K562 (cell line): ENCODE measurements at regions not wholly inside any gene's neighbourhood (a gene's known extent, or its start where the extent isn't known, plus 50 kb on each side); places are given as distances from the start of the nearest gene placed in this dataset.

Experiments
- HNRNPLL ChIP-seq: fragments of 200-400 bp; formaldehyde crosslinking; IDR thresholded peaks from 2 replicates; pipeline ENCODE4 v1.6.1; 2017; ENCODE audit warnings: low read length, low read depth, mild to moderate bottlenecking; ENCODE audit not compliant: poor library complexity, severe bottlenecking
- TF ChIP-seq, protein P1 (sequence below): fragments of 450-650 bp; IDR thresholded peaks from 2 replicates; pipeline ENCODE4 v1.6.1; 2016; ENCODE audit warnings: low read depth

GRCh38 chr22:49255154-49255553 lies 572.5 kb downstream of the BRD1 start:
- no peak for TF ChIP-seq HNRNPLL
- TF ChIP-seq, protein P1, sequence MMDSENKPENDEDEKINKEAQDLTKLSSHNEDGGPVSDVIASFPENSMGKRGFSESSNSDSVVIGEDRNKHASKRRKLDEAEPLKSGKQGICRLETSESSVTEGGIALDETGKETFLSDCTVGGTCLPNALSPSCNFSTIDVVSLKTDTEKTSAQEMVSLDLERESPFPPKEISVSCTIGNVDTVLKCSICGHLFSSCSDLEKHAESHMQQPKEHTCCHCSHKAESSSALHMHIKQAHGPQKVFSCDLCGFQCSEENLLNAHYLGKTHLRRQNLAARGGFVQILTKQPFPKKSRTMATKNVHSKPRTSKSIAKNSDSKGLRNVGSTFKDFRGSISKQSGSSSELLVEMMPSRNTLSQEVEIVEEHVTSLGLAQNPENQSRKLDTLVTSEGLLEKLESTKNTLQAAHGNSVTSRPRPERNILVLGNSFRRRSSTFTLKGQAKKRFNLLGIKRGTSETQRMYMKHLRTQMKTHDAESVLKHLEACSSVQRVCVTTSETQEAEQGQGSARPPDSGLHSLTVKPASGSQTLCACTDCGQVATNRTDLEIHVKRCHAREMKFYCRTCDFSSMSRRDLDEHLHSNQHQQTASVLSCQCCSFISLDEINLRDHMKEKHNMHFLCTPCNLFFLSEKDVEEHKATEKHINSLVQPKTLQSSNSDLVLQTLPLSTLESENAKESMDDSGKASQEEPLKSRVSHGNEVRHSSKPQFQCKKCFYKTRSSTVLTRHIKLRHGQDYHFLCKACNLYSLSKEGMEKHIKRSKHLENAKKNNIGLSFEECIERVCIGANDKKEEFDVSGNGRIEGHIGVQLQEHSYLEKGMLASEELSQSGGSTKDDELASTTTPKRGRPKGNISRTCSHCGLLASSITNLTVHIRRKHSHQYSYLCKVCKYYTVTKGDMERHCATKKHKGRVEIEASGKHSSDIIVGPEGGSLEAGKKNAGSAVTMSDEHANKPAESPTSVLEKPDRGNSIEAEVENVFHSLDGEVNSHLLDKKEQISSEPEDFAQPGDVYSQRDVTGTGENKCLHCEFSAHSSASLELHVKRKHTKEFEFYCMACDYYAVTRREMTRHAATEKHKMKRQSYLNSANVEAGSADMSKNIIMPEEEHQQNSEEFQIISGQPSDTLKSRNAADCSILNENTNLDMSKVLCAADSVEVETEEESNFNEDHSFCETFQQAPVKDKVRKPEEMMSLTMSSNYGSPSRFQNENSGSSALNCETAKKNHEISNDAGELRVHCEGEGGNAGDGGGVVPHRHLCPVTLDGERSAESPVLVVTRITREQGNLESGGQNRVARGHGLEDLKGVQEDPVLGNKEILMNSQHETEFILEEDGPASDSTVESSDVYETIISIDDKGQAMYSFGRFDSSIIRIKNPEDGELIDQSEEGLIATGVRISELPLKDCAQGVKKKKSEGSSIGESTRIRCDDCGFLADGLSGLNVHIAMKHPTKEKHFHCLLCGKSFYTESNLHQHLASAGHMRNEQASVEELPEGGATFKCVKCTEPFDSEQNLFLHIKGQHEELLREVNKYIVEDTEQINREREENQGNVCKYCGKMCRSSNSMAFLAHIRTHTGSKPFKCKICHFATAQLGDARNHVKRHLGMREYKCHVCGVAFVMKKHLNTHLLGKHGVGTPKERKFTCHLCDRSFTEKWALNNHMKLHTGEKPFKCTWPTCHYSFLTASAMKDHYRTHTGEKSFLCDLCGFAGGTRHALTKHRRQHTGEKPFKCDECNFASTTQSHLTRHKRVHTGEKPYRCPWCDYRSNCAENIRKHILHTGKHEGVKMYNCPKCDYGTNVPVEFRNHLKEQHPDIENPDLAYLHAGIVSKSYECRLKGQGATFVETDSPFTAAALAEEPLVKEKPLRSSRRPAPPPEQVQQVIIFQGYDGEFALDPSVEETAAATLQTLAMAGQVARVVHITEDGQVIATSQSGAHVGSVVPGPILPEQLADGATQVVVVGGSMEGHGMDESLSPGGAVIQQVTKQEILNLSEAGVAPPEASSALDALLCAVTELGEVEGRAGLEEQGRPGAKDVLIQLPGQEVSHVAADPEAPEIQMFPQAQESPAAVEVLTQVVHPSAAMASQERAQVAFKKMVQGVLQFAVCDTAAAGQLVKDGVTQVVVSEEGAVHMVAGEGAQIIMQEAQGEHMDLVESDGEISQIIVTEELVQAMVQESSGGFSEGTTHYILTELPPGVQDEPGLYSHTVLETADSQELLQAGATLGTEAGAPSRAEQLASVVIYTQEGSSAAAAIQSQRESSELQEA, result no peak
